Stimulated activated naive CD8-positive, alpha-beta T cell treated with anti-CD3 and anti-CD28 coated beads, Interleukin-15, amount 100 ng/mL, for 72 hours (primary cell): ENCODE measurements at regions not wholly inside any gene's neighbourhood (a gene's known extent, or its start where the extent isn't known, plus 50 kb on each side); places are given as distances from the start of the nearest gene placed in this dataset.

Source experiments
- ATAC-seq: fragments of 150-1000 bp; cut with Tn5 transposase; 2 replicates; pipeline ENCODE4 v1.10.0; 2021; ENCODE audit warnings: mild to moderate bottlenecking, moderate library complexity
- DNase-seq, 2 donors: peaks; one replicate each; pipeline ENCODE4 v3.0.0; 2021 to 2022
- H3K27ac Mint-ChIP-seq, 2 donors: one replicate each; pipeline ENCODE4 v1.8.0; 2022; ENCODE audit warnings: mild to moderate bottlenecking in 2 of 2, mixed read lengths in 2 of 2, moderate library complexity in 2 of 2
- H3K27me3 Mint-ChIP-seq: one replicate; pipeline ENCODE4 v1.8.0; 2022; ENCODE audit warnings: mixed read lengths
- H3K4me1 Mint-ChIP-seq: one replicate; pipeline ENCODE4 v1.8.0; 2022; ENCODE audit warnings: mild to moderate bottlenecking, mixed read lengths
- H3K4me3 Mint-ChIP-seq, 2 donors: one replicate each; pipeline ENCODE4 v1.8.0; 2022; ENCODE audit warnings: mild to moderate bottlenecking in 2 of 2, mixed read lengths in 2 of 2, moderate library complexity in 1 of 2
- H3K9me3 Mint-ChIP-seq, 2 donors: one replicate each; pipeline ENCODE4 v1.8.0; 2022; ENCODE audit warnings: mixed read lengths in 2 of 2

DNA sequence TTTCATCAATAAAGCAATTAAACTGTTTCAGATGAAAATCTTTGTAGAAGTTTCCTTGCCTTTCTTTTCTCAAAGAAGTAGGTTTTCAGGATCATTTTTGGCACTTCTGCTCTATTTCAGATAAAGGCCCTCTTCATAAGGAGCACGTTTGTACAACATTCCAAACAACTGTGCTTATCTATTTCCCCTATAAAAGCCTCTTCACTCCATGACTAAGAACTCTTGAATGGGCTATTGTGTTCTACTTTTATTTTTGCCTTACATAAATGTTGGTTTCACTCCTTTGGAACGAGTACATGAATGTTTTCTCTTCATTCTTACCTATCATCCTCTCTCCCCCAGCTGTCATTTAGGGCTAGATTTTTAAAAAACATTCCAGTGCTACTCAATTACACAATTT lies 288.0 kb upstream of the PPP1R2C start:
- ATAC-seq (no peak), DNase-seq (no peak)
- Mint-ChIP-seq H3K27ac (no peak overlapping the region), H3K4me3 (no peak overlapping the region), H3K27me3 (no peaks in the 10 kb centered on the region), H3K9me3 (peaks cover 0 to 15% of the 10 kb centered on the region in 2 donors), H3K4me1 (no peaks in the 10 kb centered on the region)

DNA sequence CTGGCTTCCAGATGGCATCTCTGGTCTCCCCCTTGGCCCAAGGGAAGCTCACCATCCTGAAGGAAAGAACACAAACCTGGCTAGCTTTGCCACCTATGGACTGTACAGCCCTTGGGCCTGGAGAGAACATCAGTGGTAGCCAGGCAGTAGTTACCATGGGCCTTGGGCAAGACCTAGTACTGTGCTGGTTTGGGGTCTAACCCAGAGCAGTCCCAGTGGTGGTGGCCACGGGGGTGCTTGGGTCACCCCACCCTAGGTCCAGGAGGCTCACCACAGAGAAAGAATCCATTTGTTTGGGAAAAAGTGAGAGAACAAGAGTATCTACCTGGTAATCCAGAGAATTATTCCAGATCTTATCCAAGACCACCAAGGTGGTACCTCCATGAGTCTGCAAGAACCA lies 290.7 kb upstream of the PPP1R2C start:
- ATAC-seq (no peak), DNase-seq (no peak)
- H3K4me3 Mint-ChIP-seq: no peak overlapping the region
- peaks cover 0 to 15% of the 10 kb centered on the region in 2 donors for H3K9me3 Mint-ChIP-seq
- H3K27me3 Mint-ChIP-seq: no peaks in the 10 kb centered on the region
- H3K27ac Mint-ChIP-seq: no peak overlapping the region
- no peaks in the 10 kb centered on the region for H3K4me1 Mint-ChIP-seq

DNA sequence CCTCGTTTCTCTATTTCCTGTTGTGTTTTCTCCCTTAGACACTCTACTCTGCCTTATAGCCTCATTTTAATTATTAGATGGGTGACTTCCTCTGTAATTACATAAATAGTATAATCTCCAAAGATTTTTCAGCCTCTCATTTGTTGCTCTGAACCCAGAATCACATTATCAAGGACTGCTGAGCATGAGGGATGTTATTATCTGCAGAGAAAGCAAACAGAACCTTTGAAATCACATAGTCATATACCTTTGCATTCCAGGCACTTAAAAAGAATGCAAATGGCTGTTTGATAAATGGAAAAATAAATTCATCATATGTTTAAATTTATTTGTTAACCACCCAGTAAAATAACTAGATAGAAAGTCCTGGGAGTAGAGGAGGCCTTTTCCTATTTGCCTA lies 305.1 kb upstream of the PPP1R2C start:
- no peak overlapping the region for H3K4me3 Mint-ChIP-seq
- H3K9me3 Mint-ChIP-seq: peaks cover 0 to 15% of the 10 kb centered on the region in 2 donors
- no peak for DNase-seq
- no peak overlapping the region for H3K27ac Mint-ChIP-seq
- no peaks in the 10 kb centered on the region for H3K4me1 Mint-ChIP-seq
- no peak for ATAC-seq
- no peaks in the 10 kb centered on the region for H3K27me3 Mint-ChIP-seq

DNA sequence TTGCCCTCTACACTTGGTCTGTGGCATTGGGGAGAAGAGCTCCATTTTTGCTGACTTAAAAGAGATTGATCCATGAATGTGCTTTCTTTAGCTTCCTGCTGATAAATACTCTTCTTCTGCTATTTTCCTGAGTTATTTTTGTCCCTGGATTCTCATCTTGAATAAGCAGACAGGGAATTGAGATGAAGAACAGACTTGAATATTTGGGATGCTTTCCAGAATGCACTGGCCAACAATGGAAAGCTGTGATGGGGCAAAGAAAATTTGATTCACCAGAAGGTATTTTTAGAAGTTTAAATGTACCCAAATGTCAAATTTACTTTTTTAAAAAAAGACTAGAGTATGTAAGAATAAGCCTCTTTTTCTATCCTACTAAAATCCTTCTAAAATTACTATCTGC lies 309.9 kb upstream of the PPP1R2C start:
- Mint-ChIP-seq H3K27me3 (no peaks in the 10 kb centered on the region), H3K9me3 (peaks cover 0 to 11% of the 10 kb centered on the region in 2 donors), H3K4me1 (no peaks in the 10 kb centered on the region), H3K27ac (no peak overlapping the region), H3K4me3 (no peak overlapping the region)
- DNase-seq: no peak
- ATAC-seq: no peak

DNA sequence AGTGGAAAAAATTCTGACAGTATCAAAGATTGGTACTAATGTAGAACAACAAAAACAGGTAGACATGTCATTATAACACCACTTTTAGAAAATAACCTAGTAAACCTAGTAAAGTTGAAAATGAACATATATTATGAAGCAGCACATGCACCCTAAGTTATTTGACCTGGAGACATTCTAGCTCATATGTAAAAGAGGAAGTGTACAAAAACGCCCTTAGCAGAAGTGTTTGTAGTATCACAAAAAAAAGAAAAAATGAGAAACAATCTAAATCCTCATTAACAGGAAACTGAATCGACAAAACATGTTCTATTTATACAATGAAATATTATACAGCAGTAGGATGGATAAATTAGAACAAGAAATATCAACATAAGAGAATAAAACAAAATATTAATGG lies 318.9 kb upstream of the PPP1R2C start:
- no peaks in the 10 kb centered on the region for H3K9me3 Mint-ChIP-seq
- H3K4me3 Mint-ChIP-seq: no peak overlapping the region
- ATAC-seq: no peak
- no peaks in the 10 kb centered on the region for H3K4me1 Mint-ChIP-seq
- DNase-seq: no peak
- H3K27me3 Mint-ChIP-seq: no peaks in the 10 kb centered on the region
- H3K27ac Mint-ChIP-seq: no peak overlapping the region

DNA sequence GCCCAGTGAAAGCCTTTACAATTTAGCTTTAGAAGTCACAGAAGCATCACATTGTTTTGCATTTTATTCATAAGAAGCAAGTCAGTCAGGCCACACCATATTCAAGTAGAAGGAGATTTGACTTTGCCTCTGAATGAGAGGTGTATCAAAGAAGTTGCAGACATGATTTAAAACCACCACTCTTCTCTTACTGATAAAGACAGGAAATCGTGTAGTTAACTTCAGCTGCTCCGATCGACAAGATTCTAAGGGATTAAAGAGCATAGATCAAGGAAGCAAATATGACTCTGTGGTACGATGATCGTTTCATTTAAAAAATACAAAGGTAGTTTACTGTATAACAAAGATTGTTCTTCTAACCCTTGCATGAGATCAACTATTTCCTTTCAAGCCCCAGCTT lies 328.0 kb upstream of the PPP1R2C start:
- H3K4me3 Mint-ChIP-seq: peak overlapping the region in 1 of 2 donors; percentile 44
- no peak for ATAC-seq
- no peaks in the 10 kb centered on the region for H3K27me3 Mint-ChIP-seq
- H3K27ac Mint-ChIP-seq: peak overlapping the region in 1 of 2 donors; percentile 89
- DNase-seq: no peak
- peaks cover 7% of the 10 kb centered on the region for H3K4me1 Mint-ChIP-seq
- no peaks in the 10 kb centered on the region for H3K9me3 Mint-ChIP-seq

DNA sequence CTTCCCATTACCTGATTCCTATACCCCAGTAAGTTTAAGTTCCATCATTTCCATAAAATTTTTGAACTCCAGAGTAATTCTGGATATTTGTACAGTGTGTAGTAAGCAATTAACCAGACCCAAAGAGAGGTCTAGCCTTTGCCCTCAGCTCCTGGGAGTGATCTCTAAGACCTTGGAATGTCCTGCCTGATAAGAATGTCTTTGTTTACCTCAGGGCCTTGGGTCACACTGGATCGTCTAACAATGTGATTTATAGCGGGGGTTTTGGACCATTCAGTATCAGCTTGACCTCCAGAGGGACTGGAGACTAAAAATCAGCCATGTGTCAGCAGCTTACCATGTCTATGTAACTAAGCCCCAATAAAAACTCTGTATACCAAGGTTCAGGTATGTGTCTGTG lies 330.9 kb upstream of the PPP1R2C start:
- H3K9me3 Mint-ChIP-seq: no peaks in the 10 kb centered on the region
- no peaks in the 10 kb centered on the region for H3K27me3 Mint-ChIP-seq
- no peak for DNase-seq

DNA sequence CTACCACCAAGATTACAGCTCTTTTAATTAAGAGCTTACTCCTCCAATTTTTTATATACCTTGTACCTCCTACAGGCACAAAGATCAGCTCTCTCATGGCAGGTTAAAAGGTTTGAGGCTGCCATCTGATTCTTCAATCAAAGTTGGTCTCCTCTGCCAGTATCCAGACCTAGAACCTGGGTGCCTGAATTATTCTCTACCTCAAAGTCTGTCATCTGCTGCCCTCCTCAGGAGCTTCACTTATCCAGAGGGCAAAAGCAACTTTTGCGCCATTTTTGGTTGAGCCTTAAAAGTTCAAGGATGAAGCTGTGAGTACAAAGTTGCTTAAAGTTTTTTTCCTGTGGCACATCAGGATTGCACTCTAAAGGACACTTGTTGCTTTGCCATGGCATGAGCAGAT lies 343.7 kb upstream of the PPP1R2C start:
- Mint-ChIP-seq H3K4me1 (no peaks in the 10 kb centered on the region), H3K9me3 (no peaks in the 10 kb centered on the region), H3K27me3 (no peaks in the 10 kb centered on the region), H3K4me3 (no peak overlapping the region), H3K27ac (peak overlapping the region in 1 of 2 donors; percentile 46)
- ATAC-seq: no peak
- no peak for DNase-seq

More for the DNA sequence above, 330.9 kb upstream of the PPP1R2C start:
- H3K4me1 Mint-ChIP-seq: peaks cover 7% of the 10 kb centered on the region
- no peak overlapping the region for H3K27ac Mint-ChIP-seq
- H3K4me3 Mint-ChIP-seq: no peak overlapping the region
- no peak for ATAC-seq

DNA sequence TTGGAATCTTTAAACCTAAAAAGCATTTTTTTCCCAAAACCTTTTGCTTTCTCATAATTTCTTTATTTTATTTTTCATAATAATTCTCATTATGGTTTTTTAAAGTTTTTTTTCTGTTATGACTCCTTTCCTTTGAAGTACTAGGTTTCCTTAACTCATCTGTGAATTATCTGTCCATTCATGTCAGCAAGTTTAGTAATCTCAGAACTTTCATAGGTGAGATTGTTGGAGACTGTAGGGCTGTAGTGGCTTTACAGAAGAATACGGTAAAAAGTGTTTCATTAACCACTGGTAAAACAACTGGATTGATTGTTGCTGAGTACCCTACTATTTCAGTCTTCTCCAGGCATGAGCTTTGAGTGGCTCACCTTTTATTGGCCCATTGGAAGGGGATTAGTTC lies 361.7 kb upstream of the PPP1R2C start:
- no peak overlapping the region for H3K4me3 Mint-ChIP-seq
- DNase-seq (no peak), ATAC-seq (no peak)
- H3K9me3 Mint-ChIP-seq: no peaks in the 10 kb centered on the region
- H3K27ac Mint-ChIP-seq: no peak overlapping the region
- H3K4me1 Mint-ChIP-seq: no peaks in the 10 kb centered on the region
- H3K27me3 Mint-ChIP-seq: no peaks in the 10 kb centered on the region

DNA sequence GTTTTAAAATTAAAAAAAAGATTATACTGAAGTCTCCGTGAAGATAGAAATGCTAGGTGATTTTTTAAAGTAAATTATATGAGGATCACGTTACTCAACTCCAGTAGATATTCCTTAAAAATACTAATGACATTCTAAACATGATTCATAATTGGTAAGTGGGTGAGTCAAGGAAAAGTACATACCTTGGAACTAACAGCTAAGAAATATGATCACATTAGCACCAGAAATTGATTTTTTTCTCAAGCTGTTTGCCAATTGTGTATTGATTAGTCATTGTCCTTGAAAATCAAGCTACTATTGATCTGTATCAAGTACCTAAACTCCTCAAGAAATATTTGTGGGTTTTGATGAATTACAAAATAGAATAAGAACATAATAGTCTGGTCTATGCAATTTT lies 362.6 kb upstream of the PPP1R2C start:
- DNase-seq: no peak
- H3K4me3 Mint-ChIP-seq: no peak overlapping the region
- ATAC-seq: no peak
- no peaks in the 10 kb centered on the region for H3K4me1 Mint-ChIP-seq
- no peaks in the 10 kb centered on the region for H3K9me3 Mint-ChIP-seq
- H3K27me3 Mint-ChIP-seq: no peaks in the 10 kb centered on the region
- H3K27ac Mint-ChIP-seq: no peak overlapping the region

DNA sequence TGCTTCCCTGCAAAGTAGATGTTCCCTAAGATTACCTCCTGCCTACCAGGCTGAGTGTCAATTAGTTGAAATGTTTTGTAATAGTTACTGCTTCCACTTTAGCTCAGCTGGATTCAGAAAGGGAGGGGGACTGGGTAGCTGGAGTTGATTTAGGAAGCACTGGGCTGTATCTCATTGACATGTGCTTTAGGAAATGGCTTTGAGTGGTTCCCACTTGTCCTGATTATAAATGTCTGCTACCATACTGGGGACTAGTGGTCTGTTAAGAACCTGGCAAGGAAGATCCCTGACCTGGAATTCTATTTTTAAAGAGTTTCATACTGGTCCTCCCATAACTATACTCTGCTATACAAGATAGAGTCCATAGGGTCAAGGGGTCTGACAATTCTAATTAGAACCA lies 363.9 kb upstream of the PPP1R2C start:
- DNase-seq (no peak), ATAC-seq (no peak)
- no peaks in the 10 kb centered on the region for H3K4me1 Mint-ChIP-seq
- H3K9me3 Mint-ChIP-seq: peaks cover 0 to 1% of the 10 kb centered on the region in 2 donors
- H3K4me3 Mint-ChIP-seq: no peak overlapping the region
- no peaks in the 10 kb centered on the region for H3K27me3 Mint-ChIP-seq
- H3K27ac Mint-ChIP-seq: no peak overlapping the region

DNA sequence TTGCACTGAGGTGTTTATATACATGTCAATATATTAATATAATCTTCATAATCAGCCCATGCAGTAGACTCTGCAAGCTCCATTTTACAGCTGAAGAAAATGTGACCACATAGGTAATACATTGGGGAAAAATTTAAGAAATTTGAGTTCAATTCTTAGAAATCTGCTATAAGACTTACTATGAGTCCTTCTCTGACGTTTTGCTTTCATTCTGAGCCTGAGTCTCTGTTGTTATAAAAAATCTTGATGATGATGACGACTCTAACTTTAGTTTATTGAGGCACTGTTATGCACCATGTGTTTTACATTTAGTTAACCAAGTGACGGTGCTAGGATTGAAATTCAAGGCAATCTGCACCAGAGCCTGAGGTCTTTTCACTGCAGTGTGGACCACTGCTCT lies 370.3 kb upstream of the PPP1R2C start:
- ATAC-seq: no peak
- Mint-ChIP-seq H3K27ac (no peak overlapping the region), H3K4me3 (no peak overlapping the region)

DNA sequence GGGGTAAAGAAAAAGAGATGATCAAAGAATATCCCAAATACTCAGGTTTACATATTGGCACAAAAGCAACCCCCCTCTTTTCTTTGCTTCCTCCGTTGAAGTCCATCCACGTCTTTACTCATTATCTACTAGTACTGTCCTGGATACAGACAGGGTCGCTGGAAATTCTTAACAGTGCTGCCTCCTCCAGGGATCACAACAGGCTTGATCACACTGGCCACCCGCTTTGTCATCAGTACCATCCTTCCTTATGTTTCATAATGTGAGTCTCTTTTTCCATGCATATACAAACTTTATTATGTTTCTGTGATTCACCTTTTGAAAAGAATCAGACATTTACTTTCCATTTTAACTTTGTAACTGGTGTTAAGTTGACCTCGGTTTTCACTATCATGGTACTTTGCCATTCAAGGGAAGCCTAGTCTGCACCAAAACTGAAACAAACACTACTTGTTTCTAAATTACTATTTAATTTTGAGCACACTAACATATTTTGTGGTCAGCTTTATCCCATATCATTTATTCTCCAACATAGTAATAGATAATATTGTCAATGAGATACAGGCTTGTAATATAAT lies 387.5 kb upstream of the PPP1R2C start:
- DNase-seq (no peak), ATAC-seq (peak; percentile 60)
- Mint-ChIP-seq H3K9me3 (peaks cover 8 to 16% of the 10 kb centered on the region in 2 donors), H3K27me3 (no peaks in the 10 kb centered on the region), H3K27ac (peak overlapping the region in 1 of 2 donors; percentile 86), H3K4me1 (peaks cover 15% of the 10 kb centered on the region), H3K4me3 (peak overlapping the region in 1 of 2 donors; percentile 22)

More for the DNA sequence above, 370.3 kb upstream of the PPP1R2C start:
- Mint-ChIP-seq H3K4me1 (peaks cover 20% of the 10 kb centered on the region), H3K9me3 (peaks cover 8 to 10% of the 10 kb centered on the region in 2 donors), H3K27me3 (no peaks in the 10 kb centered on the region)
- no peak for DNase-seq

DNA sequence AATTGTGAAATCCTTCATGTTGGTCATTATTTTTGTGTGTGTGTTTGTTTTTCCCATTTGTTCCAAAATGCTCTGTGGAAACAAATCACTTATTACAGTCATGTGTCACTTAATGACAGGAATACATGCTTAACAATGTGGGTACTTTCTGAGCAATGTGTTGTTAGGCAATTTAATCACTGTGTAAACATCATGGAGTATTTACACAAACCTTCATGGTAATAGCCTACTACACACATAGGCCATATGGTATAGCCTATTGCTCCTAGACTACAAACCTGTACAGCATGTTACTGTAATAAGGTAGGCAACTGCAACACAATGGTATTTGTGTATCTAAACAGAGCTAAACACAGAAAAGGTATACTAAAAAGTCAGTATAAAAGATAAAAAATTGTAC lies 388.9 kb upstream of the PPP1R2C start:
- ATAC-seq (no peak), DNase-seq (no peak)
- peaks cover 8 to 16% of the 10 kb centered on the region in 2 donors for H3K9me3 Mint-ChIP-seq
- H3K27ac Mint-ChIP-seq: no peak overlapping the region
- H3K4me1 Mint-ChIP-seq: peaks cover 15% of the 10 kb centered on the region
- no peak overlapping the region for H3K4me3 Mint-ChIP-seq
- H3K27me3 Mint-ChIP-seq: no peaks in the 10 kb centered on the region

DNA sequence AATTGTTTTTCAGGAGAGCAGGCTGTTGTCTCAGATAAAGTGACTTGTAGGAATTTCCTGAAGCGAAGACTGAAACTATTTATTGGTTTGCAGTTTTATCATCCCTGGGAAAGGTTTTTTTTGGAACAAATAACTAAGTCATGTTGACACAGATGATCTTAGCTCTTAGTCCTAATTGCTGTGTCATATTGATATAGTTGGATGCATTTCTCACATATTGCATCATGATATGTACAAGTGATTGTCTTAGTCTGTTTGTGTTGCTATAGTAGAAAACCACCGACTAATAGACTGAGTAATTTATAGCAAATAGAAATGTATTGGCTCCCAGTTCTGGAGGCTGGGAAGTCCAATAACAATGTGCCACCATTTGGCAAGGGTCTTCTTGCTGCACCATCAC lies 397.5 kb upstream of the PPP1R2C start:
- Mint-ChIP-seq H3K27ac (no peak overlapping the region), H3K27me3 (no peaks in the 10 kb centered on the region), H3K9me3 (peaks cover 6 to 7% of the 10 kb centered on the region in 2 donors), H3K4me3 (no peak overlapping the region), H3K4me1 (no peaks in the 10 kb centered on the region)
- no peak for ATAC-seq
- no peak for DNase-seq

DNA sequence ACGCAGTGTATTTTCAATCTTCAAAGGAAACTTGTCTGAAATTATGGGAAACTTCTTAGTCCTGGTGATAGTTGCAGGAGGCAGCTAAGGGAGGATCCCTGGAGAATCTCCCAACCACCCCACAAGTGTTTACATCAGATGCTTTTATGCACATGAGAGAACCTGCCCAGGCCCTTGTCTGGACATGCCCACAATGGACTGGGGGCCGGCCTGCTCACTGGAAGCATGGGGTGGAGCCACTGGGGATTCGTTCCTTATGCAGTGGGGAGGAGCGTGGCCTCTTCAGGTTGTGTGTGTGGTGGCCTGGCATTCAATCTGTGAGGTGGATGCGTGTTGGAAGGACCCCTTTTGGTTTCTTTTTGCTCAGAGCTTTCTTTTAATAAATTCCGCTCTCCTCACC lies 398.7 kb upstream of the PPP1R2C start:
- Mint-ChIP-seq H3K27me3 (no peaks in the 10 kb centered on the region), H3K27ac (no peak overlapping the region), H3K4me3 (no peak overlapping the region), H3K4me1 (no peaks in the 10 kb centered on the region), H3K9me3 (peaks cover 6 to 7% of the 10 kb centered on the region in 2 donors)
- ATAC-seq (no peak), DNase-seq (no peak)

DNA sequence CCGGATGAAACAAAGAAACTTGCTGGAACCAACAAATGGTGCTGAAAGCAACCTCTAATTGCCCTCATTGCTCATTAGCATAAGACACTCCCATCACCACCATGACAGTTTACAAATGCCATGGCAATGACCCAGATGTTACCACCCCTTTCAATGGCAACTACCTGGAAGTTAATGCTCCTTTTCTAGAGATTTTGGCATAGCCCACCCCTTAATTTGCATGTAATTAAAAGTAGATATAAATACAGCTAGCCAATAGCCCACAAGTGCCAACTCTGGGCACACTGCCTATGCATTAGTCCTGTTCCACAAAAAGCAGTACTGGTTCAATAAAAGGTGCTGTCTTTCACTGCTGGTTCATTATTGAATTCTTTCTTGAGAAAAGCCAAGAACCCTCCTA lies 410.3 kb upstream of the PPP1R2C start:
- H3K4me1 Mint-ChIP-seq: no peaks in the 10 kb centered on the region
- no peak overlapping the region for H3K4me3 Mint-ChIP-seq
- no peak for DNase-seq

More for the DNA sequence above, 410.3 kb upstream of the PPP1R2C start:
- Mint-ChIP-seq H3K27me3 (no peaks in the 10 kb centered on the region), H3K27ac (no peak overlapping the region), H3K9me3 (peaks cover 0 to 12% of the 10 kb centered on the region in 2 donors)
- ATAC-seq: no peak
